Right lobe of liver (tissue), 4 donors: ENCODE measurements at regions not wholly inside any gene's neighbourhood (a gene's known extent, or its start where the extent isn't known, plus 50 kb on each side); places are given as distances from the start of the nearest gene placed in this dataset.

Experiments
- POLR2A ChIP-seq: fragments of 450-650 bp; IDR thresholded peaks from one replicate; pipeline ENCODE4 v1.6.1; 2017; ENCODE audit warnings: antibody characterized with exemption, mild to moderate bottlenecking
- TF ChIP-seq, protein P1 (sequence below), 4 donors: fragments of 200-600 bp in 3 of 4; fragments of 450-650 bp in 1 of 4; IDR thresholded peaks; one replicate each; pipeline versions ENCODE4 v1.5.1 to v1.8.0; 2016 to 2022; ENCODE audit warnings: antibody characterized with exemption in 4 of 4, mild to moderate bottlenecking in 2 of 4
- donor health status: DM: no; HTN: no; CAD: no.
- donor health status: DM: no; HTN: no; CAD: no.
- donor health status: DM: no; HTN: yes; CAD: no.

DNA sequence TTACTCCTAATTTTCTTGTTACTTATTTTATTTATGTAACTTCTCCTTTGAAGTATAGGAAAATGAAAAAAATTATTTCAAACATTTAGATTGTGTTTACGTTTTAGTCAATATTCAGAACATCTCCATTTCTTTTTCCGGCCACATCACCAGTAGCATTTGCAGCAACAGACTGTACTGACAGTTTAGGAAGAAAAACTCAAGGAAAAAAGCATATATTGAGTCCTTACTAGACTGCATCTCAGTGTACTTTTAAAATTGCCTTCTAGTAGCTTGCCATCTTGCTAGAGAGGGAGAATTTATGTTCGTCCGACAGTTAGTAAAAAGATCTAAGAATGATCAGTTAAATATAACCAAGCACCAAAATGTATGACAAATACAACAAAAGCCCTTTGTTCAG is 625.0 kb upstream of the MIS18BP1 start:
- no peak for TF ChIP-seq POLR2A
- TF ChIP-seq, protein P1, sequence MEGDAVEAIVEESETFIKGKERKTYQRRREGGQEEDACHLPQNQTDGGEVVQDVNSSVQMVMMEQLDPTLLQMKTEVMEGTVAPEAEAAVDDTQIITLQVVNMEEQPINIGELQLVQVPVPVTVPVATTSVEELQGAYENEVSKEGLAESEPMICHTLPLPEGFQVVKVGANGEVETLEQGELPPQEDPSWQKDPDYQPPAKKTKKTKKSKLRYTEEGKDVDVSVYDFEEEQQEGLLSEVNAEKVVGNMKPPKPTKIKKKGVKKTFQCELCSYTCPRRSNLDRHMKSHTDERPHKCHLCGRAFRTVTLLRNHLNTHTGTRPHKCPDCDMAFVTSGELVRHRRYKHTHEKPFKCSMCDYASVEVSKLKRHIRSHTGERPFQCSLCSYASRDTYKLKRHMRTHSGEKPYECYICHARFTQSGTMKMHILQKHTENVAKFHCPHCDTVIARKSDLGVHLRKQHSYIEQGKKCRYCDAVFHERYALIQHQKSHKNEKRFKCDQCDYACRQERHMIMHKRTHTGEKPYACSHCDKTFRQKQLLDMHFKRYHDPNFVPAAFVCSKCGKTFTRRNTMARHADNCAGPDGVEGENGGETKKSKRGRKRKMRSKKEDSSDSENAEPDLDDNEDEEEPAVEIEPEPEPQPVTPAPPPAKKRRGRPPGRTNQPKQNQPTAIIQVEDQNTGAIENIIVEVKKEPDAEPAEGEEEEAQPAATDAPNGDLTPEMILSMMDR (IDR thresholded peaks at IDR 0.05) = no peak
